ENCODE measurements at regions not wholly inside any gene's neighbourhood (a gene's known extent, or its start where the extent isn't known, plus 50 kb on each side); places are given as distances from the start of the nearest gene placed in this dataset.
"Not testable (repeated sequence)": the region's sequence is repeated elsewhere in the genome, so short reads cannot be mapped to it uniquely, and the experiment has no call there.

DNA sequence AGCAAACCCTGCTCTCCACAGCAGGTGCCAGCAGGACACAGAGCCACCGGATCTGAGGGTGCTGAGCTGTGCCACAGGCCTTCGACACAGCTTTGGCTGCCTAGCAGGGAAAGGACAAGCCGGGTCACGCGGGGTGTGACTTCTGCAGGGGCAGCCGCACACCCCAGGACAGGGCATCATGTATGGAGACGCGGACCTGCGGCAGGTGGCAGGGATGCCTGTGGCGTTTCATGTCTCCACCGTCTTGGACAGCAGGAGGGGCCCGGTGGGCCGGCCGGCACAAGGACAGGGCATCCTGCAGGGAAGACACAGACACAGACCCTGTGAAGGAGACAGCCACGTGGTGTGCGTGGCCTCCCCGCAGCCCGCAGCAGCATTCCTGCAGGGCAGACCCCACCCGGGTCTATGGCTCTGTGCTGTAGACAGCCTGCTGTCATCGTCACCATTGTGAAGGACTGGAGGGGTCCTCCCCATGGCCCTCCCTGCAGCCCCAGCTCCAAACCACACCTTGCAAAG lies 109.2 kb downstream of the PDGFA start:
- no peak for DNase-seq

DNA sequence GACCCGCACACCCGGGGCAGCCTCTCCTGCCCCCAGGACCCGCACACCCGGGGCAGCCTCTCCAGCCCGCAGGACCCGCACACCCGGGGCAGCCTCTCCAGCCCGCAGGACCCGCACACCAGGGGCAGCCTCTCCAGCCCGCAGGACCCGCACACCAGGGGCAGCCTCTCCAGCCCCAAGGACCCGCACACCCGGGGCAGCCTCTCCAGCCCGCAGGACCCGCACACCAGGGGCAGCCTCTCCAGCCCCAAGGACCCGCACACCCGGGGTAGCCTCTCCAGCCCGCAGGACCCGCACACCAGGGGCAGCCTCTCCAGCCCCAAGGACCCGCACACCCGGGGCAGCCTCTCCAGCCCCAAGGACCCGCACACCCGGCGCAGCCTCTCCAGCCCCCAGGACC lies 108.5 kb downstream of the PDGFA start:
- DNase-seq: not testable (repeated sequence)

DNA sequence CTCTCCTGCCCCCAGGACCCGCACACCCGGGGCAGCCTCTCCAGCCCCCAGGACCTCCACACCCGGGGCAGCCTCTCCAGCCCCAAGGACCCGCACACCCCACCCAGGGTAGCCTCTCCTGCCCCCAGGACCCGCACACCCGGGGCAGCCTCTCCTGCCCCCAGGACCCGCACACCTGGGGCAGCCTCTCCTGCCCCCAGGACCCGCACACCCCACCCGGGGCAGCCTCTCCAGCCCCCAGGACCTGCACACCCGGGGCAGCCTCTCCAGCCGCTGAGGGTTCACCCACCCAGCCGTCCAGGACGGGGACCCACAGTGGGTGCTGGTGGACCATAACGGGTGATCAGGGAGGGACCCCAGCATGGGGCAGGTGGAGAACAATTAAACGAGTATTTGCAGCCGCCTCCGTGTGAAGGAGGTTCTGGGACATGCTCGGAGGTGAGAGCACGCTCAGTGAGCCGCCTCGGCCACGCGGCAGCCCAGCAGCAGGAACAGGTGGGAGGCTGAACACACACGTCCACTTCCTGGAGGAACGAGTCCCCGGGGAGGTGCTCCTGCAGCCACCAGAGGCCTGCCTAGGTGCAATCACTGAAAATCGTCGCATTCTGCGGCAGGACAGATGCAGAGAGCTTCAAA lies 107.9 kb downstream of the PDGFA start:
- DNase-seq: peak; percentile 32

DNA sequence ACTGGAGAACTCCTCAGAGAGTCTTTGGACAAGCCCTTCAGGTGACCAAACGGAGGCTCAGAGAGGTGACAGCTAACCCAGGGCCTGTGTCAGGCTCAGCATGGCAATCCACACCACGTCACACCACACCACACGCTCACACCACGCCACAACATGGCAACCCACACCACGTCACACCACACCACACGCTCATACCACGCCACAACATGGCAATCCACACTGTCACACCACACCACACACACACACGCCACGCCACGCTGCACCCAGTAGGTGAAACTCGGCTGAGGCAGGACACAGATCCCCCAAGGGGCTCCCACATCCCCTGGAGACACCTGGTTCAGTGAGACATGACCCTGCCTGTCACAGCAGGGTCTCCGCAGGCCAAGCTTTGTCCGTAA lies 107.3 kb downstream of the PDGFA start:
- DNase-seq: no peak

DNA sequence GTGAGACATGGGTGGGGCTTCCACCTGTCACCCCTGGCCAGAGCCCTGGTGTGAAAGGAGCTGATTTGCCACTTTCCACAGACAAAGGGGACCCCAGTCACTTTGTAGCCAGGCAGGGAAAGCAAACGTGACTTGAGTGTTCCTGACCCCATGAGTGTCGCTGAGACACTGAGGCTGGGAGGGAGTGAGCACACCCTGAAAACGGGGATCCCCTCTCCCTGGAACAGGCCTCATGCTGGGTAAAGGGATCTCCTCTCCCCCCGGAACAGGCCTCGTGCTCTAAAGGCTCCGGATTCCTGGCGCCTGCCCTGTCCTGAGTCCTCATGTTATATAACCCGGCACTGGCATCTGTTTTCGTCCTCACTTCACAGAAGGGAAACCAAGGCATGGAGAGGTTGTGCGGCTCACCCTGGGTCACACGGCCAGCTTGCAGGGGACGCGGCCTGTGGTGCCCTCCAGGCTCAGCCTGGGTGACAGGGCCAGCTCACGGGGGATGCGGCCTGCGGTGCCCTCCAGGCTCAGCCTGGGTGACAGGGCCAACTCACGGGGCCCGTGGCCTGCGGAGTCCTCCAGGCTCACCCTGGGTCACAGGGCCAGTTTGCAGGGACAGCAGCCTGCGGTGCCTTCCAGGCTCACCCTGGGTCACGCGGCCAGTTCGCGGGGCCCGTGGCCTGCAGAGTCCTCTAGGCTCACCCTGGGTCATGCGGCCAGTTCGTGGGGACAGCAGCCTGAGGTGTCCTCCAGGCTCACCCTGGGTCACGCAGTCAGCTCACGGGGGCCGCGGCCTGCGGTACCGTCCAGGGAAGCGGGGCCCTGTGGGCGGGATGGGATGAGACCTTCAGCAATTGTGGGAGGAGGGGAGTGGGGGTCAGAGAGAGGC lies 104.7 kb downstream of the PDGFA start:
- no peak for DNase-seq

DNA sequence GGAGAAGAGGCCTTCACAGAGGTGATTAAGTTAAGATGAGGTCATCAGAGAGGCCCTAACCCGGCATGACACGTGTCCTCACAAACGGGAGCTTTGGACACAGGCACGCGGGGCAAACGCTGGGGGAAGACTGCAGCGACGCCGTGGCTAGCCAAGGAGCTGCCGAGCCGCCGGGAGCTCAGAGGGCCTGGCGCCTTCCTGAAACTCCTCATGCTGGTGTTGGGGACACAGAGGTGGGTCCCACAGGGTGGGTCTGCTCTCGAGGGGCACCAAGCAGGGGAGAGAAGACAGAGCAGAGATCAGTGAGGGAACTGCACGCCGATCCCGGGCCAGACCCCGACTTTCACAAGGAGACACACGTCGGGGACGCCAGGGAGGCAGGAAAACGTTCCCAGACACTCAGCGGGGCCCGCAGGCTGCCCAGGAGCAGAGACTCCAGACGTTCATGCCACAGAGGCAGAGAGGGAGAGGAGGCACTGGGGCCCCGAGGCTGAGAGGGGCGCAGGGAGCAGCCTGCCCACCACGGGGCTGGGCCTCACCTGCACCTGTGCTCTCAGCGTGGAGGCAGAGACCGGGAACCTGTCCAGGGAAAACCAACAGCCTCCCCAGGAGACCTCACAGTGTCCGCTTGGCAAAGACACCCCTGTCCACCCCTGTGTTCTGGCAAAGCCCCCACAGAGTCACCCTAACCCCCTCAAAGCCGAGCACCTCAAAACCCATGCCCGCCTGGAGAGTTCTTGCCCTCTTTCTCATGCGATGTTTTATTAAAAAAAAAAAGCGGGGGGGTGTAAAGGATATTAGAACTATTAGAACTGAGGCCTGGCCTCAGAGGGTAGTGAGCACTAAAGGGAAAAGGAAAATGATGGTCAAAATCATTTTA lies 103.8 kb downstream of the PDGFA start:
- DNase-seq: no peak

DNA sequence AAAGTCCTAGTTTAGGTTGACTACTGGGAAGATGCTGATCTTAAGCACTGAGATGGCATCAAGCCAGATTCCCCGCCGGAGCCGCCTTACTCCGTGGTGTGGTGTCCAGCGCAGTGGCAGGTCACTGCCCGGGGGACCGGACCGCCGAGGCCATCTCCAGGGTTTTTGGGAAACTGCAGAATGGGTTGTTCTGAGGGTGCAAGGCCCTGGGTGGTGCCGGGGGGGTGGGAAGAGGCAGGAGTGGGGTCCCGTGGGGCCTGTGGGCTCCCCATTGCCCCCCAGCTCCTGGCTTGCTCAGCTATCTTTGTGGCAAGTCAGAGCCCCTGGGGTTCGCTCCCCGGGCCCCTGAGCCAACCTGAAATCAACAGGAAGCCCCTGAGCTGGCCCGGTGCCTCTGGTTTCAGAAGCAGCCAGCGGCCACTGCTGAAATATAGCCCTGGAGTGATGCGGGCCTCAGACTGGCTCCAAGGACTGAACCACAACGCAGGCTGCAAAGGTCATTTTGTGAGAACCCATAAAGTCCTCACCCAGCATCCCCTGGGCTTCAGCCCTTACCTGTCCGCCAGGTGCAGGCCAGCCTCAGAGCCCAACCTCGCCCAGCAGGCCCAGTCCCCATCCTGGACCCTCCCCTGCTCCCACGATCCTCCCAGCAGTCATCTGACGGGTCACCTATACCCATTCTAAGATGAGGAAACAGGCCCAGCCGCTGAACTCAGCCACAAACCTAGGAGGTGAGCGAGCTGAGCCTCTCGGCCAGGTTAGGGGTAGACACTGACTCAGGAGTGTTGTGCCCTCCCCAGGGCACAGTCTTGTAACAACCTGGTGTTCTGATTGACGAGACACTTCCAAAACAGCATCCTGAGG lies 102.7 kb downstream of the PDGFA start:
- DNase-seq: no peak

DNA sequence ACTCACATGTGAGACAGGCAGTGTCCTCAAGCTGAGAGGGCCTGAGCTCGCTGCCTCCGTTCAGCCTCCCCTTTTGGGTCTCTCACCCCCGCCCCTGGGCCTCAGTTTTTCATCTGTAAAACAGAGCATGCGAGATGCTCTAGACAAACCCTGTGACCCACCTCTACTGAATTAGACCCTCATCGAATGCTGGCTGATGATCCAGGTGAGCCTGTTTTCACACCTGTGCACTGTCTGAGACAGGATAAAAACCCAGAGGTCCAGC lies 102.1 kb downstream of the PDGFA start:
- no peak for DNase-seq

DNA sequence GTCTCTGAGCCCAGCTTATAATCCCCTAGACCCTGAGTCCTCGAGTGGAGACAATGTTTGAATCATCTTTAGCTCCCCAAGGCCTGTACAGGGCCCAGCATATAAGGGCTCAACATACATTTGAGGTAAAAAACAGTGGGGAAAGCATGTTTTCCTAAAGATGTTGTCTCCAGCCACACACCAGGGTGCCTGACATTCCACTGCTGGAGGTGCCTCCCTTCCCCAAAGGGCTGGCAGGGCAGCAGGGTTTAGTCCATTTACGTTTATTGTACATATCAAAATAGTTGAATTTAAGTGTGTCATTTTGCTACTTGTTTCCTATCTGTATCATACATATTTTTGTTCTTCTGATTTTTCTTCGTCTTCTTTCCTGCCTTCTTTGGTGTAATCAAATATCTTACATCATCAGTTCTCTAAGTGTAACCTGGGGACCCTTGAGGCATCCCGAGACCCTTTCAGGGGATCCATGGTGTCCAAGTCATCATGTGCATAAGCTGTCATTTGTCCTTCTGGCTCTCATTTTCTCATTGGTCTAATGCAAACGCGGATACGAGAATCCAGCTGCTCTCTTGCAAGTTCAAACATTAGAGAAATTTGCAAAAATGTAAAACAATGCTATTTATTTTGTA lies 101.6 kb downstream of the PDGFA start:
- DNase-seq: no peak

DNA sequence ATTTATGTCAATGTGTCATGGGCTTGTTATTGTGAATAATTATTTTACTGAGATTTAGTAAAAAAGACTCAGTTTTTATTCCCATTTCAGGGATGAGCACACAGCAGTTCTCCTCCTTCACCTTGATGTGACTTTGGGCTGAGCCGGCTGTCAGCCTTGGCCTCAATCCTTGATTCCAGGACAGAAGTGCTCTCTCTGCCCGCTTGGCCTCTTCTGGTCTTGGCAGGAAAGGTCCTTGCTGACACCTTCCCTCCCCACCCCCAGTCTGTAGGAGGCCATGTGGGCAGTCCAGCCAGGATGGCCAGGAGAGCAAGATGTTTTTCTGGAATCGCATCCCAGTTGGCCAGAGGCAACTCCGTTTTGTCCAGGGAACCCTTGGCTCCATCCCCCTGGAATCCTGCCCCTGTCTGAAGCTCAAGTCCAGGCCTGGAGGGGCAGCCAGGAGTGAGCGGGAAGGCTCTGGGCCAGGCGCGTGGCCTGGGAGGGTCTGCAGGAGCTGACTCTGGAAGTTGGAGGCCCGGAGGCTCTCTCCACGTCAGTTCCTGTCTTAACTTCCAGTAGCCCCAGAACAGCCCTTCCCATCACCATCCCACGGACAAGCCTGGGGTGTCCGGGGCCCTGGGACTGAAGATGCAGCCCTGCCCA lies 100.9 kb downstream of the PDGFA start:
- no peak for DNase-seq

DNA sequence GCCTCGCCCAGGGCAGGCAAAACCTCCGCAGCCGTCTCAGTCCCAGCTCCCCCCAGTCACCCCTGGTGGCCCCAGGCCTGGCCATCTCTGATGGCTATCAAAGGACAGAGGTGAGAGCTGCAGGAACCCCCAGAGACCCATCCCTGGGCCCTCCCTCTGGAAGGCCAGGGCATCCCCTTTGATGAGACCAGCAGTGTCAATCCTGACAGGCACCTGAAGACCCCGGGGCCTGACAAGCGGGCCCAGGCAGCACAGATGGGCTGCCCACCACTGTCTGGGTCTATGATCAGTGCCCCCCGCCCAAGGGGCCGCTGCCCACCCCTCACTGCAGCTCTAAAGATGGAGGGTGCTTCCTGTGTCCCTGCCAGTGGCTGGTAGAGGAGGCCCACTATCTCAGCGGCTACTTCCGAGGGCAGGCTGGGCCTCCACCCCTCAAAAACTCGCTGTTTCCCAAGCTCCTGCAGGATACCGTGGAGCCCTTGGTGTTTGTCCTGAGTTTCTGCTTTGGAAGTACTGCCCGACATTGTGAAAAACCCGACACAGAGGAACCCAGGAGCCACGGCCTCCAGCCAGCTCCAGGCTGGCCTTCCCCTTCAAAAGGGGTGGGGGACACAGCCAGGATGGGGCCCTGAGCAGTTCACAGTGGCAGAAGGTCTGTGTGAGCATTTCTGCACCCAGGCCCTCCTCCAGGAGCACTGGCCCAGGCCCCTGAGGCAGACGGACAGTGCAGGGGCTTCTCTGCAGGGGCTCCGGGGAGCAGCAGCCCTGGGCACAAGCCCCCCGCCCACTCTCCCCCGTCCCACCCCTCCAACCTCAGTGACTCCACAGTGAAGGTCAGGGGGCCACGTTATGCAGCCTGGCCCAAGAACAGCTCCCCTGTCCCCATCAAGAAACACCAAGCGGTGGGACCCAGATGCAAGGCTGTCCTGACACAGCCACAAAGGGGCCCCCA lies 99.2 kb downstream of the PDGFA start:
- DNase-seq: no peak

DNA sequence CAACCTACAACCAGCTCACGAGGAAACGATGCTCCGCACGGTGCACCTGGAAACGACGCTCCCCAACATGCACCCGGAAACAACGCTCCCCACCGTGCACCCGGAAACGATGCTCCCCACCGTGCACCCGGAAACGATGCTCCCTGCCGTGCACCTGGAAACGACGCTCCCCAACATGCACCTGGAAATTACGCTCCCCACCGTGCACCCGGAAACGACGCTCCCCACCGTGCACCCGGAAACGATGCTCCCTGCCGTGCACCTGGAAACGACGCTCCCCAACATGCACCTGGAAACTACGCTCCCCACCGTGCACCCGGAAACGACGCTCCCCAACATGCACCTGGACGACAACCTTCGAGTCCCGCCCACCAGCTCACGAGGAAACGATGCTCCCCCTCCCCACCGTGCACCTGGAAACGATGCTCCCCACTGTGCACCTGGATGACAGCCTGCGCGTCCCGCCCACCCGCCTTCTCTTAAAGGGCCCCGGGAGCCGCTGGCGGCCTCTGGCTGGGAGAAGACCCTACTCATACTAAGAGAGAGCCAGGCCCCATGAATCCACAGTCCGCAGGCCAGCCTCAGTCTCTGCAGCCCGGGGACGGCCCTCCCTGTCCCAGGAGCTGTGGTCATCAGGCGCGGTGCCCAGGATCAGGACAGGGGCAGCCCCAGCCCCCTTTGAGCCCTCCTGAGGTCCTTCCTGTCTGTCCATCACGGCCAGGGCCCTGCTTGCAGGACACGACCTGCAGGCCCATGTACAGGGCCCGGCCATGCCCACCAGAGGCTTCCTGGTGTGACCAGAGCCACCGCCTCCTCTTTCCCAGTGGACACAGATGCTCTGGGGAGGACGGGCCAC lies 98.3 kb downstream of the PDGFA start:
- peak; percentile 34 for DNase-seq

DNA sequence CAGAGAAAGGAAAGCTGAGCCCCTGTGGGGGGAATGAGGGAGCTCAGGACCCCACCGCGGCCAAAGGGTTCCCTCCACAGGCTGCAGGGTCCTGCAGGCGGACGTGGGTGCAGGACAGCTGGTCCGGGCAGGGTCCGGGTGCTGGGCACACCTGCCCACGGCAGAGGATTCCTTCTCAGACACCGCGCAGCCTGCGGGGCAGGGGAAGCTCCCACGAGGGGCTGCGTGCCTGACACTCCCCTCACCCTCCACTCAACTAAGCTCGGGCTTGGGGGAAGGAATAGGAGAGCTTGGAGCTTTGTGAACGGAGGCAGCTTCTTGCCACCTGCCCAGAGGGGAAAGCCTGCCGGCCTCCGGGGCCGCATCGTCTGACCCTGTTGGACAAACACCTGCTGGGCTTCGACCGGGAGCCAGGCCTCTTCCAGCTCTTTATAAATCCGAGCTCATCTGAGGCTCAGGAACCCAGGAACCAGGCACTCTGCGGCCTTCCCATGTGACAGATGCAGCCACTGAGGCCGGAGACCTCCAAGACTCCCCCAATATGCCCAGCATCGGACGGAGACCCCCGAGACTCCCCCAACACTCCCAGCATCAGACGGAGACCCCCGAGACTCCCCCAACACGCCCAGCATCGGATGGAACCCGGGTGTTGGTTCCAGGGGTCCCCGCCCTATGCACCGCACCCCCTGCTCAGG lies 97.3 kb downstream of the PDGFA start:
- DNase-seq: no peak

DNA sequence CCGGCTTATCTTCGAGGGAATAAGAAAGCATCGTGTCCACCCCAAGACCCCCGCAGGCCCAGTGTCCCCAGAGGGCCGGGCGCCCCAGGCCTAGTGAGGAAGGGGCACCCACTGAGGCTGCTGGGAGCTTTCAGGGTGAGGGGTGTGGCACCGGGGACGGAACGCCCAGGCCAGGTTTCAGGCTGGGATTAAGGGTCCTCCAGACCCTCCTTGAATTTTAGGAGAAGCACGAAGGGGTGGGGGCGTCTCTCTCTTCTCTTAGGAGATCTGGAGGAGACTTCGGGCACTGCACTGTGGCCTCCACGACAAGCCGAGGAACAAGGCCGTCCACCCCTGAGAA lies 96.8 kb downstream of the PDGFA start:
- DNase-seq: no peak

DNA sequence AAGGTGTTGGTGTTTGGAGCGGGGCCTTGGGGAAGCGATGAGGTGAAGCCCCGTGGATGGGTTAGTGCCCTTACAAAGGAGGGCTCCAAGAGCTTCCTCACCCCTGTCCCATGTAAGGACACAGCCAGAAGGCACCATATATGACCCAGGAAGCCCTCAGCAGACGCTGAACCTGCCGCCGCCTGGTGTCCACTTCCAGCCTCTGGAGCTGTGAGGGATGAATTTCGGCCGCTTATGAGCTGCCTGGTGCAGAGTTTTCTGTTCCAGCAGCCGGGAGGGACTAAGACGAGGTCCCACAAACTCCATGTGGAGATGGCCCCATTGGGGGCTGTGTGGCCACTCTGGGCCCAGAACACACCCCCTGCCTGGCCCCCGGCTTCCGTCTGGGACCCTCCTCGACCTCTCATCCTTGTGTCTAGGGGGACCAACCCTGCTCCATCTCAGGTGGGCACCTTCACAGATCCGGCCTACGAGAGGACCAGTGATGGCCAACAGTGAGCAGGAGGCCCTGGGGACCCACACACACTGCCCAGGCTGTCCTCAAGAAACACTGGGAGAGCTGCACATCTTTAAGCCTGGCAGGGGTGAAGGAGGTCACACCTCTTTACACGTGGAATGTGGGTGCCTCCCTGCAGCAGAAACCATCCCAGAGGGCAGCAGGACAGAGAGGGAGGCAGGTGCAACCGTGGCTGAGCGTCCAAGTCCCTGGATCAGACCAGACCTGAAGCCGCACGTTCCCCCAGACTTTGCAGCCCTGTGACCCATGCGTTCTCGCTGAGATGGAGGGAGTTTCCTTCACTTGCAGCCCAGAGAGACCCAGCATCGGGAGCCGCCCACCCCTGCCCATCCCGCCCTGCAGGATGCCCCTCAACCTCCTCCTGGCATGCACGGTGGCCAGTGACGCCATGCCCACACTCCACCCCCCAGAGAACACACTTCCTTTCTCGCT lies 96.1 kb downstream of the PDGFA start:
- no peak for DNase-seq

DNA sequence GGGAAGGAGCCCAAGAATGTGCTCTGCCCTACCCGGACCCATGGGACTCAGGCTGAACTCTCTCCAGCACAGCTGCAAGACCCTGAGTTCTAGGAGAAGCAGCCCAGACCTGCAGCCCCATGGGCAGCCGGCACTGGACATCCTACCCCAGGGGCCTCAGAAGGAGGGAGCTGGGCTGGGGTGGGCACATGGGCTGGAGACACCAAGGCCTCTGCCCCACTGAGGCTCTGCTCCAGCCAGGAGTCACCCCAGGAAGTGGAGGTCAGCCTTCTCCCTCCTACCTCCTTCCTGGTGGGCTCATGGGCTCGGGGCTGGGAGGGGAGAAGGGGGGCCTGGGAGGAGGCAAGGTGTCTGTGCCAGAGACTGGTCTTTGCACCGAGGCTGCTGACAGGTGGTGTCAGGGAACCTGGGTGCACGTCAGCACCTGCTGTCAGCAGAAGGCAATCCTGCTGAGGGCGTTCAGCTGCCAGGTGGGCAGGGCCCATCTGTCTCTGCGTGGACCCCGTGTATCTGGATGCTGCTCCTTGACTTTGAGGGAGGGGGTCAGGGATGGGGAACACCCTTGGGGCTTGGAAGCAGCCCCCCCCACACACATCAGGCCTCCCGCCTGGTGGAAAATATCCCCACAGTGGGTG lies 95.2 kb downstream of the PDGFA start:
- DNase-seq: peak; percentile 43

All from RPMI8226 (cell line).